HepG2 (cell line): ENCODE measurements at regions not wholly inside any gene's neighbourhood (a gene's known extent, or its start where the extent isn't known, plus 50 kb on each side); places are given as distances from the start of the nearest gene placed in this dataset.

ENCODE experiments used
- ATAC-seq: fragments of 200-7000 bp; cut with Tn5 transposase; 3 replicates; pipeline ENCODE4 v1.9.1; 2020; ENCODE audit warnings: mild to moderate bottlenecking, moderate library complexity
- BruUV-seq: library from RNA; stranded (reverse); fragments of 400-500 nt; replicated peaks from 2 replicates; lab custom pipeline; 2021; lab: Mats Ljungman, UMichigan
- CTCF ChIA-PET: fragments of 300-600 bp; formaldehyde crosslinking; extraction: SDS; loops from one replicate; lab custom pipeline; 2021; ENCODE audit warnings: low total read pairs, inconsistent platforms, low intra/inter-chr PET ratio; lab: Yijun Ruan, JAX
- POLR2A ChIA-PET: fragments of 350-600 bp; sonication (Branson Sonifier 250); formaldehyde crosslinking; loops from one replicate; lab custom pipeline; 2020; ENCODE audit warnings: antibody characterized with exemption, inconsistent platforms; lab: Yijun Ruan, JAX
- DNase-seq: peaks from one replicate; pipeline ENCODE4 v3.0.0-alpha.2; 2015; ENCODE audit warnings: low spot score
- FAIRE-seq: peaks from 3 replicates; lab custom pipeline; 2011; peaks lifted over from hg19 to GRCh38; lab: Jason Lieb, UNC
- H2AFZ ChIP-seq: one replicate; pipeline ENCODE4 v1.6.1; 2011; ENCODE audit warnings: low read length, inconsistent platforms
- H3K27ac ChIP-seq: fragments of 300-600 bp; 3 replicates; pipeline ENCODE4 v1.8.0; 2011; ENCODE audit warnings: mixed run types, mild to moderate bottlenecking, mixed read lengths, low read length, inconsistent platforms; ENCODE audit not compliant: insufficient read depth; ENCODE audit errors: extremely low read length
- H3K27me3 ChIP-seq, 2 experiments: fragments of 200-600 bp in 1 of 2; 2 replicates in 1 of 2; 3 replicates in 1 of 2; pipeline versions ENCODE4 v1.6.0 to v1.8.0; 2011; ENCODE audit warnings: low read length in 2 of 2, mild to moderate bottlenecking in 2 of 2, moderate library complexity in 2 of 2, inconsistent platforms in 1 of 2; ENCODE audit not compliant: insufficient read depth in 2 of 2, control insufficient read depth in 1 of 2
- H3K36me3 ChIP-seq, 2 experiments: fragments of 200-600 bp in 1 of 2; replicated peaks in 1 of 2; 2 replicates in 1 of 2; 3 replicates in 1 of 2; pipeline versions ENCODE4 v1.5.1 to v1.8.0; 2011; ENCODE audit warnings: low read length in 2 of 2, inconsistent platforms in 1 of 2; ENCODE audit not compliant: insufficient read depth in 2 of 2, control insufficient read depth in 1 of 2
- H3K4me1 ChIP-seq: 2 replicates; pipeline ENCODE4 v1.5.1; 2012; ENCODE audit warnings: low read length, inconsistent platforms; ENCODE audit not compliant: insufficient read depth
- H3K4me2 ChIP-seq: 2 replicates; pipeline ENCODE4 v1.6.0; 2011; ENCODE audit warnings: low read depth, low read length, inconsistent platforms
- H3K4me3 ChIP-seq, 3 experiments: fragments of 200-600 bp in 1 of 3; sonication (generic), shearing (Covaris generic) in 1 of 3; replicated peaks in 1 of 3; 2 replicates each; pipeline ENCODE4 v1.5.1; 2011 to 2016; ENCODE audit warnings: low read length in 3 of 3, inconsistent platforms in 2 of 3, low read depth in 2 of 3, mild to moderate bottlenecking in 2 of 3, control low read depth in 1 of 3, mixed read lengths in 1 of 3; ENCODE audit not compliant: insufficient read depth in 1 of 3
- H3K79me2 ChIP-seq: one replicate; pipeline ENCODE4 v1.6.1; 2011; ENCODE audit warnings: low read length, inconsistent platforms; ENCODE audit not compliant: insufficient read depth
- H3K9ac ChIP-seq: 2 replicates; pipeline ENCODE4 v1.6.0; 2011; ENCODE audit warnings: mild to moderate bottlenecking, low read depth, low read length, inconsistent platforms; ENCODE audit not compliant: insufficient read depth
- H3K9me3 ChIP-seq: 2 replicates; pipeline ENCODE4 v1.5.1; 2012; ENCODE audit warnings: mild to moderate bottlenecking, low read length
- H4K20me1 ChIP-seq: 2 replicates; pipeline ENCODE4 v1.6.0; 2011; ENCODE audit warnings: inconsistent platforms, mild to moderate bottlenecking, low read length, moderate library complexity; ENCODE audit not compliant: insufficient read depth
- CBFB ChIP-seq: sonication (generic); formaldehyde crosslinking; IDR thresholded peaks from 2 replicates; pipeline ENCODE4 v1.4.0; 2020; ENCODE audit warnings: missing genetic modification reagents
- GATAD2A ChIP-seq: IDR thresholded peaks from 2 replicates; pipeline ENCODE4 v1.6.1; 2016
- HMG20B ChIP-seq: conservative IDR thresholded peaks from 2 replicates; pipeline ENCODE4 v1.6.1; 2016; ENCODE audit warnings: missing genetic modification reagents, missing compliant biosample characterization
- HNRNPH1 ChIP-seq: fragments of 200-400 bp; formaldehyde crosslinking; optimal IDR thresholded peaks from 2 replicates; pipeline ENCODE3; 2017; ENCODE audit warnings: mild to moderate bottlenecking, low read depth, low read length
- KLF9 ChIP-seq: IDR thresholded peaks from 2 replicates; pipeline ENCODE4 v1.6.1; 2016; ENCODE audit warnings: low read depth
- MBNL3 ChIP-seq: fragments of 250-450 bp; sonication (Bioruptor Pico); conservative IDR thresholded peaks from 2 replicates; pipeline ENCODE4 v1.8.0; 2022; ENCODE audit warnings: mild to moderate bottlenecking, inconsistent platforms
- NAIF1 ChIP-seq: sonication (generic); formaldehyde crosslinking; IDR thresholded peaks from 2 replicates; pipeline ENCODE4 v1.5.0; 2020; ENCODE audit warnings: mild to moderate bottlenecking, missing genetic modification reagents, borderline replicate concordance
- NONO ChIP-seq, 2 experiments: fragments of 450-650 bp in 1 of 2; sonication (generic) in 1 of 2; formaldehyde crosslinking in 1 of 2; IDR thresholded peaks in 1 of 2; conservative IDR thresholded peaks in 1 of 2; 2 replicates each; pipeline versions ENCODE4 v1.6.1 to v1.8.0; 2017 to 2022; ENCODE audit warnings: mild to moderate bottlenecking in 1 of 2, missing genetic modification reagents in 1 of 2, moderate library complexity in 1 of 2
- NR2F6 ChIP-seq, 2 experiments: IDR thresholded peaks; 2 replicates each; pipeline ENCODE4 v1.6.1; 2016; ENCODE audit warnings: antibody characterized with exemption in 1 of 2, mild to moderate bottlenecking in 1 of 2
- RNF2 ChIP-seq: fragments of 450-650 bp; conservative IDR thresholded peaks from 2 replicates; pipeline ENCODE4 v1.6.1; 2016; ENCODE audit warnings: low read depth
- ZBTB21 ChIP-seq: sonication (generic); formaldehyde crosslinking; IDR thresholded peaks from 2 replicates; pipeline ENCODE4 v1.4.0; 2020; ENCODE audit warnings: missing genetic modification reagents
- ZBTB7B ChIP-seq: sonication (generic); formaldehyde crosslinking; IDR thresholded peaks from 2 replicates; pipeline ENCODE4 v1.4.0; 2020; ENCODE audit warnings: missing genetic modification reagents
- ZNF543 ChIP-seq: sonication (generic); formaldehyde crosslinking; IDR thresholded peaks from 2 replicates; pipeline ENCODE4 v1.4.0; 2020; ENCODE audit warnings: mild to moderate bottlenecking, missing genetic modification reagents
- ZNF747 ChIP-seq: sonication (generic); formaldehyde crosslinking; IDR thresholded peaks from 2 replicates; pipeline ENCODE4 v1.8.1; 2023; ENCODE audit warnings: missing genetic modification reagents, mild to moderate bottlenecking, borderline replicate concordance
- WGBS: methylation state at CpG from one replicate; pipeline ENCODE4 v1.1.6; 2017; ENCODE audit warnings: low lambda C conversion rate; 5-methylcytosine and 5-hydroxymethylcytosine counted together
- in situ Hi-C: cut with HindIII; loops from 2 replicates; pipeline ENCODE4 v1.10.0; 2017; ENCODE audit warnings: low pct_unique_long_range_greater_than_20kb; ENCODE audit not compliant: extremely low pct_ligation_motif_present
- intact Hi-C: fragments of 100-400 bp; cut with micrococcal nuclease; formaldehyde crosslinking; loops from one replicate; pipeline ENCODE4 v1.10.0; 2022; ENCODE audit not compliant: unreplicated experiment

GRCh38 chr13:34667286-34668218 lies 274.5 kb upstream of the NBEA start:
- Histone ChIP-seq H3K79me2 (no peaks in the 10 kb centered on the region), H4K20me1 (no peaks in the 10 kb centered on the region), H3K4me2 (no peak overlapping the region), H3K9ac (no peak overlapping the region), H3K4me3 (no peak overlapping the region), H3K4me1 (no peaks in the 10 kb centered on the region), H3K27ac (no peak overlapping the region), H3K36me3 (no peaks in the 10 kb centered on the region), H3K27me3 (no peaks in the 10 kb centered on the region), H3K9me3 (no peaks in the 10 kb centered on the region), H2AFZ (no peak overlapping the region)
- ATAC-seq (no peak), FAIRE-seq (no peak), DNase-seq (no peak)
- ChIA-PET POLR2A (no interaction called here), CTCF (no interaction called here)
- BruUV-seq: no TSS peak
- intact Hi-C loops: no loop called here
- TF ChIP-seq ZNF747 (CRISPR knock-in tag): no peak
- TF ChIP-seq KLF9 (CRISPR knock-in tag): no peak
- no peak for TF ChIP-seq HMG20B (CRISPR knock-in tag)
- TF ChIP-seq HNRNPH1: no peak
- no peak for TF ChIP-seq GATAD2A (CRISPR knock-in tag)
- TF ChIP-seq NR2F6 (IDR thresholded peaks at IDR 0.05): no peak
- no peak for TF ChIP-seq NR2F6 (CRISPR knock-in tag; IDR thresholded peaks at IDR 0.05)
- TF ChIP-seq ZNF543 (CRISPR knock-in tag): no peak
- no peak for TF ChIP-seq NAIF1
- TF ChIP-seq ZBTB21 (CRISPR knock-in tag): no peak
- TF ChIP-seq MBNL3 (CRISPR knock-in tag): no peak
- TF ChIP-seq ZBTB7B: no peak
- no peak for TF ChIP-seq RNF2
- TF ChIP-seq CBFB (CRISPR knock-in tag): no peak
- TF ChIP-seq NONO (IDR thresholded peaks at IDR 0.05): no peak
- no peak for TF ChIP-seq NONO (CRISPR knock-in tag; conservative IDR thresholded peaks at IDR 0.05)
- TF ChIP-seq, all 625 proteins: peak for 0
- in situ Hi-C loops: no loop called here
- WGBS: 12% methylated on average over 11 of the region's 11 CpGs
